ENCODE measurements at regions not wholly inside any gene's neighbourhood (a gene's known extent, or its start where the extent isn't known, plus 50 kb on each side); places are given as distances from the start of the nearest gene placed in this dataset.

GRCh38 chr15:98583771-98584430 lies 64.4 kb upstream of the IGF1R start:
- Histone ChIP-seq H3K36me3 (ENCODE audit: insufficient read depth, low read length) (no peaks in the 10 kb centered on the region), H3K27ac (ENCODE audit: low read depth, low read length) (no peak overlapping the region), H3K9me3 (ENCODE audit: insufficient read depth, low read depth, low read length) (no peaks in the 10 kb centered on the region), H3K4me1 (ENCODE audit: insufficient read depth, low read length) (peaks cover 18% of the 10 kb centered on the region), H3K27me3 (ENCODE audit: insufficient read depth, low read length) (no peaks in the 10 kb centered on the region), H3K4me3 (ENCODE audit: low read length) (no peak overlapping the region), H3K9ac (ENCODE audit: low read depth, low read length) (no peak overlapping the region)
- 73% methylated on average over 2 of the region's 5 CpGs for WGBS

DNA sequence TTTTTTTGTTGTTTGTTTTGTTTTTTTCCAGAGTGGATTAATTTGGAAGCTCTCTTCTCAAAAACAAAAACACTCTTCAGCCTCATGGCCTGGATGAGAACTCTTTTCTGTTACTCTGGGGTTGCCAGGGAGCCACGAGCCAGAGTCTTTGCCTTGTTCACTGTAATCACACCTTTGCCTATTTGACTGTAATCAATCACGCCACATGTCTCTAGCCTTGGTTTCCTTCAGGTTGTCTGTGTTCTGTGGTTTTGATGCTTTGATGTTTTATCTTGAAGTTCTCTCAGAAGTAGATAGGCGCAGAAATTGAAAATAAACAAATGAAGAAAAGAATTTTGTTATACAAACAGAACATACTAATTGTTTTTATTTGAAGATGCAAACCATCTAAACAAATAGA lies 62.3 kb upstream of the IGF1R start:
- Histone ChIP-seq H3K27ac (ENCODE audit: low read depth, low read length) (no peak overlapping the region), H3K36me3 (ENCODE audit: insufficient read depth, low read length) (no peaks in the 10 kb centered on the region), H3K27me3 (ENCODE audit: insufficient read depth, low read length) (no peaks in the 10 kb centered on the region), H3K4me1 (ENCODE audit: insufficient read depth, low read length) (peaks cover 10% of the 10 kb centered on the region; the same call in 1 of the 2 replicates), H3K9me3 (ENCODE audit: insufficient read depth, low read depth, low read length) (no peaks in the 10 kb centered on the region), H3K4me3 (ENCODE audit: low read length) (no peak overlapping the region), H3K9ac (ENCODE audit: low read depth, low read length) (no peak overlapping the region)
- WGBS = 83% methylated on average over 2 of the region's 3 CpGs

- peaks cover 2% of the 10 kb centered on the region; the same call in 1 of the 2 replicates for H3K4me1 ChIP-seq (ENCODE audit: insufficient read depth, low read length)
- no peaks in the 10 kb centered on the region for H3K27me3 ChIP-seq (ENCODE audit: insufficient read depth, low read length)
These were observed 56.2 kb upstream of the IGF1R start for GRCh38 chr15:98592136-98592535.

DNA sequence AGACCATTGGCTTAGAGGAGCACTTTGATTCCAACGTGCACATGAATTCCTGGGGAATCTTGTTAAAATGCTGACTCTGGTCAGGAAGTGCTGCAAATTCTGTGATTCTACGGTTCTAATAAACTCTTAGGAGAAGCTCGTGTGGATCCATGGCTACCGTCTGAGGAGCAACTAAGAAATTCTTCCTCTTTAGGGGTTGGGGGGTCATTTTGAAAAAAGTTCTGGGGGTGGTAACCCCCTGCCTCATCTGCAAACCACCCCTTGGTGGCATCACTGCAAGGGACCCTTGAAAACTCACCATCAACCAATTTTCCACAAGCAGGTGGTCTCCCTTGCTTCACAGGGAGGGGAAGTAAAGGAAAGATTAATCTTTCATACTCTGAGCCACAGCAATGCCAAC lies 52.2 kb upstream of the IGF1R start:
- Histone ChIP-seq H3K9ac (ENCODE audit: low read depth, low read length) (no peak overlapping the region), H3K9me3 (ENCODE audit: insufficient read depth, low read depth, low read length) (no peaks in the 10 kb centered on the region), H3K27ac (ENCODE audit: low read depth, low read length) (no peak overlapping the region), H3K4me1 (ENCODE audit: insufficient read depth, low read length) (peaks cover 28% of the 10 kb centered on the region), H3K27me3 (ENCODE audit: insufficient read depth, low read length) (no peaks in the 10 kb centered on the region), H3K4me3 (ENCODE audit: low read length) (no peak overlapping the region), H3K36me3 (ENCODE audit: insufficient read depth, low read length) (no peaks in the 10 kb centered on the region)
- WGBS = 81% methylated on average over 4 of the region's 4 CpGs

More at GRCh38 chr15:98592136-98592535, 56.2 kb upstream of the IGF1R start:
- WGBS = 91% methylated on average over 12 of the region's 12 CpGs
- no peak overlapping the region for H3K27ac ChIP-seq (ENCODE audit: low read depth, low read length)
- no peaks in the 10 kb centered on the region for H3K9me3 ChIP-seq (ENCODE audit: insufficient read depth, low read depth, low read length)
- H3K9ac ChIP-seq (ENCODE audit: low read depth, low read length) = no peak overlapping the region
- no peaks in the 10 kb centered on the region for H3K36me3 ChIP-seq (ENCODE audit: insufficient read depth, low read length)
- H3K4me3 ChIP-seq (ENCODE audit: low read length) = no peak overlapping the region

DNA sequence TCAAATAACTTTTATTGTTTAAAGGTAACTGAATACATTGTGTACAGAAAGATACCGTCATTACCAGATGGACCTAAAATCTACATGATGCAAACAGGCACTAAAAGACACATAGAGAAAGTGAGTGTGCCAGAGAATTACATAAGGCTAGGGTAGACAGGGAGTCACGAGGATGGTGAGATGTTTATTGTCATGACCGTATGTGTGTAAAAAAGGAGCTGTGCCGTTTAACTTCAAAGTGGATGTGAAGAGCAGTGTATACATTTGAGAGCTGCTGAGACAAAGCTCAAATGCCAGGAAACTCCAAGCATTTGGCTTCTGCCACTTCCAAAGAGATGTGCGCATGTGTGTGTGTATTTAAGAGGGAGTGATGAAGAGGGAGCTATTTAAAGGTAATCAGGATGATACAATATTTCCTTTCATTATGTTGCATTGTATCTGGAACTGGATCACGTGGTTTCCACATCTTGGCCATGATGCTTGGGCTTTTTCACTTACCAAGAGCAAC lies 51.4 kb upstream of the IGF1R start:
- Histone ChIP-seq H3K27ac (ENCODE audit: low read depth, low read length) (no peak overlapping the region), H3K27me3 (ENCODE audit: insufficient read depth, low read length) (no peaks in the 10 kb centered on the region), H3K36me3 (ENCODE audit: insufficient read depth, low read length) (no peaks in the 10 kb centered on the region), H3K4me3 (ENCODE audit: low read length) (no peak overlapping the region), H3K9me3 (ENCODE audit: insufficient read depth, low read depth, low read length) (no peaks in the 10 kb centered on the region), H3K9ac (ENCODE audit: low read depth, low read length) (no peak overlapping the region), H3K4me1 (ENCODE audit: insufficient read depth, low read length) (peaks cover 28% of the 10 kb centered on the region)
- WGBS = 86% methylated on average over 6 of the region's 6 CpGs

DNA sequence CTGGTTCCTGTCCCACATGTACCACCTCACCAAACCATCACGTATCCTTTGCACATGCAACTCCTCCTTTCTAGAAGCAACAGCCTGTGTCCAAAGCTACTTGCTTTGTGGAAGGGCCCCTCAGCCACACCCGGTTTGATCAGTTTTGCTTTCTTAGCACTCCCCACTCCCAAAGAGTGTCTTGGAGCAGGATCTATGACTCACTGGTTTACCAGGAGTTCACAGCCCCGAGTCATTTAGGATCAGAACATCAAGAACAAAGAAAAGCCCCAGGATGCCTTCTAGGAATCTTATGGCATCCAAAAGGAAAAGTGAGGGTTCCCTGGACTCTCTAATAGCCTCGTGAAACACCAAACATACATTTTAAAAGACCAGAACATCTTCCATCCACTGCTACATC lies 50.7 kb upstream of the IGF1R start:
- 36% methylated on average over 4 of the region's 4 CpGs for WGBS
- Histone ChIP-seq H3K27me3 (ENCODE audit: insufficient read depth, low read length) (no peaks in the 10 kb centered on the region), H3K36me3 (ENCODE audit: insufficient read depth, low read length) (no peaks in the 10 kb centered on the region), H3K9me3 (ENCODE audit: insufficient read depth, low read depth, low read length) (no peaks in the 10 kb centered on the region), H3K9ac (ENCODE audit: low read depth, low read length) (no peak overlapping the region), H3K27ac (ENCODE audit: low read depth, low read length) (no peak overlapping the region), H3K4me1 (ENCODE audit: insufficient read depth, low read length) (peaks cover 28% of the 10 kb centered on the region), H3K4me3 (ENCODE audit: low read length) (no peak overlapping the region)
